ENCODE measurements at regions not wholly inside any gene's neighbourhood (a gene's known extent, or its start where the extent isn't known, plus 50 kb on each side); places are given as distances from the start of the nearest gene placed in this dataset.
"Not testable (repeated sequence)": the region's sequence is repeated elsewhere in the genome, so short reads cannot be mapped to it uniquely, and the experiment has no call there.

DNA sequence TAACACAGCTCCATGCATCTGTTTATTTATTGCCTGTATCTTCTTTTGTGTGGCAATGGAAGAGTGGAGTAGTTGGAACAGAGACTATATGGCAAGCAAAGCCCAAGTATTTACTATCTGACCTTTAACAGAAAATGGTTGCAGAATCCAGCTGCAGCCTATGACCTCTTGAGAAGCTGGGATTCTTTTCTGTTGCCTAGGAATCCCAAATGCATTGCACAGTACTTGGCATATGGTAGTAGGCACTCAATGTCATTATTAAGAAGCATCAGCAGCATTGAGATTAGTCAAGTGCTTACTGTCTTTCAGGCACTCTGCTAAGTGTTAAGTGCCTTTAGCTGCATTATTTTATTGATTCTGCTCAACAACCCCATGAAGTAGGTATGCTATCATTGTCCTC, 331.6 kb downstream of the CCDC85A start:
- no peak for DNase-seq (ENCODE audit: low spot score)

DNA sequence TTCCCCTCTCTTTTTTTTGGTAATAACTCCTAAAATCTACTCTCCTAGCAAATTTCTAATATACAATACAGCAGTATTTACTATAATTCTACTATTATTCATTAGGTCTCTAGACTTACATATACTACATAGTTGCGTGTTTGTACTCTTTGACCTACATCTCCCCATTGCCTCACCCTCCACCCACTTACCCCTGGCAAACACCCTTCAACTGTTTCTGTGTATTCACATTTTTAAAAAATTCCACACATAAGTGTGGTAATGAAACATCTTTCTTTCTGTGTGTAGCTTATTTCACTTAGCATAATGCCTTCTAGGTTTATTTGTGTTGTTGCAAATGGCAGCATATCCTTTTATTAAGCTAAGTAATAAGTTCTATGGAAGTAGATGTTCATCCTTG, 336.0 kb downstream of the CCDC85A start:
- DNase-seq (ENCODE audit: low spot score) = no peak

DNA sequence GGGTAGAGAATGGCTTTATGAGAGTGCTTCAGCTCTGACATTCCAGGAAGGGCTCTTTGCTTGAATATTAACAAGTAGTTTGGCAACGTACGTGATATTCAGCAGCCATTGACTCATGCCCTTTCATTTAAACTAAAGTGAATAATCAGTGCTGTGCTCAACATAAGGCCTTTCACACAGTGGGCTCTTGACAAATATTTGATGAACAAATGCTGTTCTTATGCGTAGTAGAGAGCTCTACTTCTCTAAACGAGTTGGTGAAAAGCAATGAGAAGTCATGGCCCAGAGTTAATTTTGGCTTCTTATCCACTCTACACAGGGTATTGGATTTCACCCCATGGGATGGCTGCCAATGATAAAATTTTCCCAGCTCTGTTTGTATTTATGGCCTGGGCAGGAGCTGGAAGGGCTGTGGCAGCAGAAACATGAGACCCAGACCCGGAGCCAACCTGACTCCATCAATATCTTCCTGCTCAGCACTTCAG, 338.9 kb downstream of the CCDC85A start:
- DNase-seq (ENCODE audit: low spot score) = no peak

DNA sequence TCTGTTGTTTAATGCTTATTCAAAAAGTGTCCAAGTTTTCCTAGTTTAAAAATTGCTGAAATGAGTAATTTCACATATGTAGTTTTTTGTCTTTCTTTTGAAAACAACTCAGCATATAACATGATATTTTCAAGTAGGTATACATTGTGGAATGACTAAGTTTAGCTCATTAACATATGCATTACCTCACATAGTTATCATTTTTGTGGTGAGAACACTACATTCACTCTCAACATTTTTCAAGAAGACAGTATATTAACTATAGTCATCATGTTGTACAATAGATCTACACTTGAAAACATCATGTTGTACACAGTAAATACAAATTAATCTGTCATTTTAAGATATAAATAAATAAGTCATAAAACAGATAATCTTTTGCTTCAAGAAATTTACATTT, 340.0 kb downstream of the CCDC85A start:
- no peak for DNase-seq (ENCODE audit: low spot score)

DNA sequence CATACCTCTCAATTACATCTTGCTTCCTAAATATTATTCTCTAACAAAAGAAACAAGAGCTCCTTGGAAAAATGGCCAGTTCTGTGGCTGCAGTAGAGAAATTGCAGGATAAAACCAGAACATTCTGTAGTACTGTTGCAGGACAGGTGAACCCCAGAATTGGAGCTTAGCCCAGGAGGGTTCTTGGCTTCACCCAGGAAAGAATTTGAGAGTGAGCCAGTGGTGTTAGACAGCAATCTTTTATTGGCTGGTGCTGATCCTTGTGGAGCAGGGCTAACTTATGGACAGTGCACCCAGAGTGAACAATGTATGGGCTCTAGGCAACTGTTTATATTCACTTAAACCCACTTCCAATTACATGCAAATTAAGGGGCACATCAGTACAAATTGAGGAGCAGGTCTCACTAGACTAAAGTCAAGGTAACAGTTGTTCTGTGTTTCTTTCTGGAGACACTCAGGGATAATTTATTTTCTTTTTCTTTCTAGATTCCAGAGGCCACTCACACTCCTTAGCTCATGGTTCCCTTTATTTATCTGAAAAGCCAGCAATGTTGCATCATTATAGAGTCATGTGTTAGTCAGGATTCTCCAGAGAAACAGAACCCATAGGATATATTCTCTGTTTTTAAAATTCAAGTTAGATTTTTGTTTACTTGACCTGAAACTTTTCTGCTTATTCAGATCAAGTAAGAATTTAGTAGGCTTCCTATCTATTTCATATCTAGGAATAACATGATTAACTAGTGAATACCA, 348.1 kb downstream of the CCDC85A start:
- DNase-seq (ENCODE audit: low spot score) = no peak

DNA sequence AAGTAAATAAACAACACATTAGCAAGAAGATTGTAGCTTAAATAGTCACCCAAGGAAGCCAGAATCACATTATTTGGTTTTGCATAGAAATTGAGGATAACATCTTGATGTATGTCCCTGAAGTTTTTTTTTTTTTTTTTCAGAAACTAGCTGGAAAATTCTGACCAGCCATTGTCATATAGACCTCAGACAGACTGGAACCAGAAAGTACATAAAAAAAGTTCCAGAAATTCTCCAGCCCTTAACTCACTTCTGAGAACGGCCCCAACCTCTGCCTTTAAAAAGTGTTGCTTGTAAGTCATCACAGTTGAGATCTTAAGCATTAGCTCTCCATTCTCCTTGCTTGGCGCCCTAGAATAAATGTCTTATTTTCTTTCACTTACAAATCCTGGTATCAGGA, 350.5 kb downstream of the CCDC85A start:
- DNase-seq (ENCODE audit: low spot score) = no peak

DNA sequence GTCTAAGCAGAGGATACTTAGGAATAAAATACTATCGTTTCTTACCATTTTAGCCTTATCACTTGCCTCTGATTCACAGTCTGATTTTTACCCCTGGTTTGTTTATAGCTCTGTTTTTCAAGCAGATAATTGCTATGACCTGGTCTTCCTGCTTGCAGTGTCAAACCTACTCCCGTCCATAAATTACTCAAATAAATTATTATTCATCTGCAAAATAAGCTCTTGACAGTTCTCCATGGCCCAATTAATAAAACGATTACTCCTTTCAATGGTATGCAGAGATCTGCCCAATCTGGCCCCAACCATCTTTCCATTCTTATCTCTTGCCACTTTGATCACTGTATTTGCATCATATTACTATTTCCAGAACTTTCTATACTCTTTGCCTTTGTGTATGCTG, 354.0 kb downstream of the CCDC85A start:
- no peak for DNase-seq (ENCODE audit: low spot score)

DNA sequence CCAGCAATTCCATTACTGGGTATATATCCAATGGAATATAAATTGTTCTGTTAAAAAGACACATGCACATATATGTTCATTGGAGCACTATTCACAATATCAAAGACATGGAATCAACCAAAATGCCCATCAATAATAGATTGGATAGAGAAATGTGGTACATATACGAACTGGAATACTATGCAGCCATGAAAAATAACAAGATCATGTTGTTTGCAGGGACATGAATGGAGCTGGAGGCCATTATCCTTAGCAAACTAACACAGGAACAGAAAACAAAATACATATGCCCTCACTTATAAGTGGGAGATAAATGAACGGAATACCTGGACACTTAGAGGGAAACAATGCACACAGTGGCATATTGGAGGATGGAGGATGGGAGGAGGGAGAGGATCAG, 355.8 kb downstream of the CCDC85A start:
- no peak for DNase-seq (ENCODE audit: low spot score)

DNA sequence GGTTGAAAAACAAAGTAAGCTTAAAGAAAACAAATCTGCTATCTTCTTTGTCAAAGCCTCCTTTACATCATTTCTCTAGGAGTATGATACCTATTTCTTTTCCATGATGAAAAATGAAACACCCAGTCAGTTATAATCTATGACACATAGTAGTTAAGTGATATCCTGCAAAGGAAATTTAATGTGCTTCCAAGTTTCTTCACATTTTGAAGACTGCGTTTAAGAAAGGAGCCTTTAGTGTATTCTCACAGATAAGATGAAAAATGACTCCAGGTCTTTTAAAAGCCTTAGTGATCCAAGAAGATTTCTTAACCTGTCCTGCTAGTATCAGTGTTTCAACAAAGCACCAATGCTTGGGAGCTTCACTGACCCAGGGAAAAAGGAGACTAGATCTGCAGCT, 356.7 kb downstream of the CCDC85A start:
- DNase-seq (ENCODE audit: low spot score) = no peak

DNA sequence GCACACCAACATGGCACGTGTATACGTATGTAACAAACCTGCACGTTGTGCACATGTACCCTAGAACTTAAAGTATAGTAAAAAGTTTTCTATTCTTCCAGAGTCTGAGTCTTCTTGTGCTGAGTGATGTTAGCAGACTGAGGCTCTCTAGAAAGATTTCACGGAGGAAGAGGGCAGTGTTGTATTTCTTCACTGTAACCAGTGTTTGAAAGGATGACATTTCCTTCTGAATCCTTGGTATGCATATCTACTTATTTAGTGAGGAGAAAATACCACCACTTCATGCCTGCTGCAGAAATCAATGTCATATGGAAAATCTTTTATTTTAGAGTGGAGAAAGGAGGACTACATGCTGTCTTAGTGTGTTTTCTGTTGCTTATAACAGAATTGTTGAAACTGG, 357.1 kb downstream of the CCDC85A start:
- DNase-seq (ENCODE audit: low spot score) = no peak

DNA sequence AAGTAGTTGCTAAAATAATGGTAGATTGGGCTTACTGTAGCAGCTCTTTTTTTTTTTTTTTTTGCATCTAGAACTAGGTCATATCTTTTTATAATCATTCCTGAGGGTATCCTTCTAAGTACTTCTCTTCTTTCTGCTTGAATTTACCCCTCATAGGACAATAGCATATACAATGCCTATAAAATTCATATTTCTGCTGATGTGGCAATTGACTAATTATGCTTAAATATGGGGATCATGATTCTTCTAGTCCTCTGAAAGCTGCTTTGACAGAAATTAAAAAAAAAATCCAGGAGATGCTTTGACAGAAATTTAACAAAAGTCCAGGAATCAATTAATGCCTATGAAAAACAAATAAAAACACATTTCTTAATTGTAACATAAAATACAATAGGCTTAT, 358.4 kb downstream of the CCDC85A start:
- DNase-seq (ENCODE audit: low spot score) = no peak

DNA sequence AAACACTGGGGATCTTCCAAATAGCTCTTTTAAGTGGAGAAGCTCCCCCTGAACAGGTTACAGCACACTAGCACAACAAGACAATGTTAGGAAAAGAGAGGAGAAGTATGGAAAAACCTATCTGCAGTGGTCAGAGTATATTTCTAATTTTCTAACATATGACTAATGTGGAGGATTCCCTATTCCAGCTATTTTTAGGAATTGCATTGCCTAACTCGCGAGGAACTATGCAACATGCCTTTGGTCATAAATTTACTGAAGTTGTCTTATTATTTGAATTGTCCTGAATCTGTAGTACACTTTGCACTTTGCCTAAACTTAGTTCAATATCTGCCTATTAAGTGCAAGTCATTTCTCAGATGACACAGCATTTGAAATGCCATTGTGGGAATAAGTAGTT, 381.4 kb downstream of the CCDC85A start:
- DNase-seq (ENCODE audit: low spot score) = no peak

DNA sequence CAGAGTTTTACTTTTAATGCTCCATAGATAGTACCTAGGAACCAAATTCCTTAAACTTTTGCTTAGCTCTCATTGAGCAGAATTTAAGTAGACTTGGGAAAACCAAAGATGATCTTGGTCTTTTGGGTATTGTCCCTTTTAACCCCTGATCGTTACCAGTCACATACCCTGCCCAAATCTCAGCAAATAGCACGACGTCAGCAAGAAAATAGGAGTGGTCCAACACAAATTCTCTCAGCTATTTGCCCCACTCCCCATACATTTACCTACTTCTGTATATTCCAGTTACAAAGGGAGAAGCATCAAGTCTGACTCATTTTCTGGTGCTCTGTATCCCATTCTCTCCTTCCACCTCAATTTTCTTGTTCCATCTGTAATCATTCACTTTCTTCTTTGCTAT, 387.3 kb downstream of the CCDC85A start:
- no peak for DNase-seq (ENCODE audit: low spot score)

DNA sequence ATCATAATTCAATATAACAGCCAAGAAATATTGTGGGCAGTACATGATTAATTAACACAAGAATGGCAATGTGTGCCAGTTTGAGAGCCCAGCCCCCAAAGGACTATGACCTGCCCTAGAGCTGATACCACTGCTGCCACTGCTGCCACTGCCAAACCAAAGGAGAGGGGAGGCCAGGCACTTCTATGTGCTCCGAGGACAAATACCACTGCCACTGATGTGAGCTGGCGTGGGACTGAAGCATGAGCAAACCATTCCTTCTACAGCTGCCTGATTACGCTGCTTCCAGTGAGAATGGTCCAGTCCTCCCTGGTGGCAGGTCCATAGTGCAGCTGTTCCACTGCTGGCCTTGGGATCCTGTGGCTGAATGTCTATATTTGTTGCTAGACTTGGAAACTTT, 392.2 kb downstream of the CCDC85A start:
- DNase-seq (ENCODE audit: low spot score) = no peak

DNA sequence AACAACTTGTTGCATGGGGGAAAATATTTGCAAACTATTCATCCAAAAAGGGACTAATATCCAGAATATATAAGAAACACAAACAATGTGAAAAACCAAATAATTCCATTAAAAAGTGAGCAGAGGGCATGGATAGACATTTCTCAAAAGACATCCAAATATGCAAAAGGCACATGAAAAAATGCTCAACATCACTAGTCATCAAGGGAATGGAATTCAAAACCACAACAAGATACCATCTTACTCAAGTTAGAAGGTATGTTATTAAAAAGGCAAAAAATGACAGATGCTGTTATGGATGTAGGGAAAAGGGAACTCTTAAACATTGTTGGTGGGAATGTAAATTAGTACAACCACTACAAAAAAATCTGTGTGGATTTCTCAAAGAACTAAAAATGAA, 396.5 kb downstream of the CCDC85A start:
- DNase-seq (ENCODE audit: low spot score) = no peak

DNA sequence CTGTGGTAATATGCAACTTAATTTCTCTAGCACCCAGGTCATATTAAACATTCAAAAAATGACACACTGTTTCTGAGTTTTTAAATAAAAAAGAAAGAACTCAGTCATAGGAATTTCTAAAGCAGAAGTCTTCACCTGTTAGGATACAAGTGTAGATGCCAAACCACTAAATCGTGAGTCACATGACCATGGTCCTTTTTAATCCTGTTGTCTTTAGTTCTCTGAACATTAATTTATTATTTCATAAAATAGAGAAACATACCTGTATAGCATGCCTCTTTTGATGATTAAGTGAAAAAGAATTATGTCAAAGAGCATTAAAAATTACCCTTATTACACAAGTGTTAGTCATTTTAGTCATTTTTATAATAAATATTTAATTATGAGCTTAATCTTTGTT, 398.8 kb downstream of the CCDC85A start:
- no peak for DNase-seq (ENCODE audit: low spot score)

DNA sequence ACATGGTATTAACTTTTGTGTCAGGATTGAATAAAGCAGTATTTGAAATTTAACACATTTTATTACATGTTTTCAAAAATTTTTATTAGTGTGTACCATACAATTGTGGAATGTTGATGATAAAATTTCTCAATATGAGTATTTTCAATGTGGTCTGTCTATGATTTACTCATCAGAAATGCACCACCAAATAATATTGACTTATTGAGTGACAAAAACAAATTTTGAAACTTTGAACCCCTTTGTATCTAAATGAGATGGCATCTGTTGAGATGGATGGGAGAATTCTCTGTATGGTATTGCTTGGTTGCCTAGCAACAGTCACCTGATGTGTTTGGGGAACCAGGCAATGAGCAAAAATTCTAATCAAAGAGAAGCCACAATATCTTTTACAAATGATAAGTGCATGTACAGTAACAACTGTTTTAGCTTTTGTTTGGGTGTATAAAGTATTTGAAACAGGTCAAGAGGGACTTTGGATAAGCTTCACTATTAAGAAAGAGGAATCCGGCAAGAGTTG, 400.1 kb downstream of the CCDC85A start:
- no peak for DNase-seq (ENCODE audit: low spot score)

DNA sequence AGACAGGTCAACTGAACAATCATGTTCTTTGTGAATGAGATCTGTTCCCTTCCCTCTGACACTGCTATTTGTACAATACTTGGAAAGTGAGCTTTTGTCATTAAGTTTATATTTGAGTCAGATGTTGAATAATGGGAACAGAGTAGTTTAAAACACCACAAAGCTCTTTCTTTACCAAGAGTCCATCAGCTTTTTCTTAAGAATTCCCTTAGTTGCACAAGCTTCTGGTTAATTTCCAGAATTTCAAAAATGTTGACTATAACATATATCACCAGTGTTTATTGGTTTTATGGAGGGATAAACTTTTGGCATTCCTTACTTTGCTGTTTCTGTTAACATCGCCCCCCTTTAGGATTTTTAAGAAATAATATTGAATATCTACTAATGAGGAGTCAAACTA, 403.7 kb downstream of the CCDC85A start:
- DNase-seq (ENCODE audit: low spot score) = no peak

DNA sequence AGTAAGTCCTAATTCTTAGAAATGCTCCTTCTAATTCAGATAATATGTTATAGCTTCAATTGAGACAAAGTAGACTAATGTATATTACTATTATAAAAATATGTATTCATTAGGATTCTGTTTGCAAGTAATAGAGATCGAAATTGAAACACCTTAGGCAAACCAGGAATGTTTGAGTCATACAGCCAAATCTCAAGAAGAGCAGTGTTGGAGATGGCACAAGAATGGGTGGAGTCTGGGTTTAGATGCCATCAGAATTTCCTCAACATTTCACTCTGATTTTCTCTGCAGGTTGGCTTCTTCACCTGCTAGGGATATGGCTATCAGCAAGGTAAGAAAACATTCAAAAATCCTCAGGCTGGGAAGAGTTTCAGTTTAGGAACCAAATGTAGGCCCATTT, 405.4 kb downstream of the CCDC85A start:
- no peak for DNase-seq (ENCODE audit: low spot score)

DNA sequence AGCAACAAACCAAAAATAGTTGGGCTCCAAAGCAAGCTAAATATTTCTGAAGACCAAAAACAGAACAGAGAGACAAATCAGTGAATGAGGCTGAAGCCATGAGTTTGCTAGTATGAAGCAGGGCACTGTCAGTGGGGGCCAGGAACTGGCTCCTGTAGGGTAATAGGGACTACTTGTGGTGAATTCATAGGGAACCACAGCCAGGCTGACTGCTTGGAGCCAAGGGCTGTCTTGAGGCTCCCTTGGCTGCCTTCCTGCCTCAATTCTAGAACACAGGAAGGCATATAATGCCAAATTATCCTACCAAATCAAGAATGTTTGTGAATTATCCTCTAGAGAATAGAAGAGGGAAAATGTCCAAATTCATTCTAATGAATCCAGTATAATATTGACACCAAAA, 406.0 kb downstream of the CCDC85A start:
- no peak for DNase-seq (ENCODE audit: low spot score)

DNA sequence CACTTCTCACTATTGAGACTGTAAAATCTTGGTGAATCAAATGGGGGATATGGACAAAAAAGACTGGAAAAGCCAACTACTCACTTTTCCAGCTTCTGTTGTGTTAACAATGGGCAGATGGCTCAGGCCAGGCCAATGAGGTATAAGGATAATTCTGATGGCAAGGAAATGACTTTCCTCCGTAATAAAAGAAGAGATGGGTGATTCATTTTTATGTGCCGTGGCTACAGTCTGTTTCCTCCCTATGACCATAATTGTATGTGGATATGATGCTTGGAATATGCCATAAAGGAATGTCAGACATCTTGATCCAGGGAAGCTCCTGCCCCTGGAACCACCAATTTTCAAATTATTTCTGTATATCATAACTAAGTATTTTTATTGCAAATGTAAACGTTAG, 406.8 kb downstream of the CCDC85A start:
- no peak for DNase-seq (ENCODE audit: low spot score)

DNA sequence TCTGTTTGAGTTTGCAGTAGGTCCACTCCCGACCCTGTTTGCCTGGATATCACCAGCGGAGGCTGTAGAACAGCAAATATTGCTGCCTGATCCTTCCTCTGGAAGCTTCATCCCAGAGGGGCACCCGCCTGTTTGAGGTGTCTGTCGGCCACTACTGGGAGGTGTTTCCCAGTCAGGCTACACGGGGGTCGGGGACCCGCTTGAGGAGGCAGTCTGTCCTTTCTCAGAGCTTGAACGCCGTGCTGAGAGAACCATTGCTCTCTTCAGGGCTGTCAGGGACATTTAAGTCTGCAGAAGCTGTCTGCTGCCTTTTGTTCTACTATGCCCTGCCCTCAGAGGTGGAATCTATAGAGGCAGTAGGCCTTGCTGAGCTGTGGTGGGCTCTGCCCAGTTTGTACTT, 422.3 kb downstream of the CCDC85A start:
- not testable (repeated sequence) for DNase-seq (ENCODE audit: low spot score)

DNA sequence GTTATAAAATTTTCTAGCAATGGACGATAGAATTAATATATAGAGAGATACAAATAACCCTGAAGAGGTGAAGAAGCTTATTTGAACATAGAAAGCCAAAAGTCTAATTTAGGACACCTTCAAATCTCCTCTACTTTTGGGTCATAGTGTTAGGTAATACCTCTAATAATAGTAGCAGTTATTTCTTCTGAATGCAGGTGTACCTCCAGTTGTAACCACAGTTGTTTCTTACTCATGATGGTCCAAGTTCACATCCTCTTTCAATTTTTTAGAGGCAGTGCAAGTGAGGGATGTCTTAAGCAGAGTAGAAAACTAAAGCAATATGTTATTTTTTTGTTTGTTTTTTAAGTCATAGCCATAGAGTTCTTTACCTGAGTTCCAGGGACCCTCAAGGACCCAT, 429.5 kb downstream of the CCDC85A start:
- no peak for DNase-seq (ENCODE audit: low spot score)

DNA sequence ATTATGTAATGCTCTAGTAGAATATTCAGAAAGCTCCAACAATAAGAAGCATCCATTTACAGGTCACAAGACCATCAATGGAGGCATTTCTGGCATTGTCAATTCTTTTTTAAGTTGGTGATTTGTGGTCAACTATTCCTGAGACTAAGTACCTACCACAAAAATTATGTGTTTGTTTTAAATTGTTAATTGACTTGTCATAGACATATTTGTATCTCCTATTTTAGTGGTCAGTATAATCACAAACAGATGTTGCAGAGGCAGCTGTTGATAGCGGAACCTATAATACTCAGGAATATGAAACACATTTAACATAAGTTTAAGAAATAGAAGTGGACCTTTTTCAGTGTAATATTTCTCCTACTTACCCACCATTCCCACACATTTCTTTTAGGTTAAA, 430.1 kb downstream of the CCDC85A start:
- no peak for DNase-seq (ENCODE audit: low spot score)

All from COLO829 (cell line).